ENCODE measurements at regions not wholly inside any gene's neighbourhood (a gene's known extent, or its start where the extent isn't known, plus 50 kb on each side); places are given as distances from the start of the nearest gene placed in this dataset.

DNA sequence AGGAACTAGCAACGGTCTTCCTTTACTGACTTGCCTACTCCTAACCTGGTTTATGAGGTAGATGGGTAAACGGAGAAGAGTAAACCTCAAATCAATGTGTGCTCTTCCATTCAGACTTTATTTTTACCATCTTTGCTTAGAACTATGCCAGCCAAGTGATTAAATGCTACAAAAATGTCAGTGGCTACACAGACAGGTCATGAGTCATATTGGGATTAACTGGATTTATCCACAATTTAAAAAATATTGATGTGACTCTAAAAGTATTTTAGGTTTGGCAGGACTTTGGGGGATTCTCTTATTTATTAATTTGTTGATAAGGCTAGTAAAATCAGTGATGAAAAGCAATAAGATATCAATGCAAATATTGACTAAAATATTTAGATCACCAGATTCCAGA, 275.0 kb downstream of the PLK2 start:
- TF ChIP-seq CTCF (IDR thresholded peaks at IDR 0.05): no peak

DNA sequence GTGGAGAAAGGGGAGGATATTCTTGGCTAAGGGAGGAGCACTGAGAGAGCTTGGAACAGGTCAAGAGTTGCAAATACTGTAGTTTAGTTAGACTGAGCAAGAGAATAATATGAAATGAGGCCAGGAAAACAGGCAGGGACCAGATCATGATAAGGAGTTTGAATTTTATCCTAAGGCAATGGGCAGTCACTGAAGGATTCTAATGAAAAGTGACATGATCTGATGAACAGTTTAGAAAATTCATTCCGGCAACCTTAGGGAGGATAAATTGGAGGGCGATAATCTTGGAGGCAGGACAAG, 276.1 kb downstream of the PLK2 start:
- TF ChIP-seq CTCF (IDR thresholded peaks at IDR 0.05): no peak

GRCh38 chr5:58183078-58183785, 276.7 kb downstream of the PLK2 start:
- TF ChIP-seq CTCF (IDR thresholded peaks at IDR 0.05): no peak

- no peak for TF ChIP-seq CTCF (IDR thresholded peaks at IDR 0.05)
These were observed 277.5 kb downstream of the PLK2 start for GRCh38 chr5:58182287-58182841.

- TF ChIP-seq CTCF (IDR thresholded peaks at IDR 0.05): no peak
These were observed 278.2 kb downstream of the PLK2 start for GRCh38 chr5:58181578-58182286.

DNA sequence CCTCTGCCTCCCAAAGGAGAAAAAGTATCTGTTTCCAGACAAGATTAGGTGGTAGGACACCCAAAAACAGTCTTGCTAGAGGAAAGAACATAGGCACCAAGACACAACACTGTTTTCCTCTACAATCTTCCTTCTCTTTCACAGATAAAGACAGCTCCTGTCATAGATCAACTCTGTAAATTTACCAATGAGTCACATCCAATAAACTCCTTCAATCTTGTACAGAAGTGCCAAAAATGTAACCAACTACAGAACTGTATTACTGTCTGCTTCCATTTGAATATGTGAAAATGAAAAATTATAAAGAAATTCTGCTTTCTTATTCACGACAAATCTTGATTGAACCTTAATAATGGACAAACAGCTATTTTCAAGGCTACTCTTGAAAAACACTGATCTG, 286.9 kb downstream of the PLK2 start:
- no peak for TF ChIP-seq CTCF (IDR thresholded peaks at IDR 0.05)

- no peak for TF ChIP-seq CTCF (IDR thresholded peaks at IDR 0.05)
These were observed 294.7 kb downstream of the PLK2 start for GRCh38 chr5:58165152-58165551.
